ENCODE measurements at regions not wholly inside any gene's neighbourhood (a gene's known extent, or its start where the extent isn't known, plus 50 kb on each side); places are given as distances from the start of the nearest gene placed in this dataset.

DNA sequence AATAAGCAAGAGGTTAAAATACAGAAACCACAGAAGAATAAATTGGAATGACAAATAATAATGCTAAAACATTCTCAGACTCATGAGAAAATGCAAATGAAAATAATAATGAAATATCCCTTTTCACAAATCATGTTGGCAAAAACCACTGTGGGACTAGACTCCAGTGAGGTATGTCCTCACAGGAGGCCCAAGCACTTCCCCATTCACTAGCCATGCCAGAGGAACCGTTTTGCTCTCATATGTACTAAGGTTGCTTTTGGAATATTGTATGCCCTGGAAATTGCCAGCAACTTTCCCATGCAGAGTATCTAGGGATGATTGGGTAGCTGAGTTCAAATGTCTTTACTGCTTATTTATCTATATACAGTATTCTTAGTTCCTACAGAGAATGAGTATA is 106.2 kb upstream of the CHORDC1 start:
- Histone ChIP-seq H3K4me3 (no peak overlapping the region), H3K36me3 (replicated peaks in 1 of 2; ENCODE audit: insufficient read depth in 1 of 2, low read depth in 2 of 2) (no peaks in the 10 kb centered on the region), H3K27me3 (no peaks in the 10 kb centered on the region), H3K9me3 (no peaks in the 10 kb centered on the region), H3K27ac (no peak overlapping the region), H3K4me1 (no peaks in the 10 kb centered on the region)
- intact Hi-C loops (cut with DNase I), result no loop called here
- DNase-seq, result no peak
- TF ChIP-seq CTCF (IDR thresholded peaks at IDR 0.05), result no peak
- no peak for ATAC-seq
- WGBS, 2 donors, result 38 to 46% methylated on average over 1 of the region's 1 CpG

GRCh38 chr11:90326647-90327046 is 103.8 kb upstream of the CHORDC1 start:
- ATAC-seq (no peak), DNase-seq (no peak)
- H3K27me3 ChIP-seq, result no peaks in the 10 kb centered on the region
- H3K4me1 ChIP-seq, result no peaks in the 10 kb centered on the region
- no peaks in the 10 kb centered on the region for H3K36me3 ChIP-seq (replicated peaks in 1 of 2; ENCODE audit: insufficient read depth in 1 of 2, low read depth in 2 of 2)
- no peaks in the 10 kb centered on the region for H3K9me3 ChIP-seq
- intact Hi-C loops (cut with DNase I), result no loop called here
- no peak overlapping the region for H3K27ac ChIP-seq
- TF ChIP-seq POLR2A (IDR thresholded peaks at IDR 0.05) (no peak), CTCF (IDR thresholded peaks at IDR 0.05) (no peak)
- 10 to 28% methylated on average over 2 of the region's 2 CpGs for WGBS, 2 donors
- no peak overlapping the region for H3K4me3 ChIP-seq

- 56 to 61% methylated on average over 5 of the region's 5 CpGs for WGBS, 2 donors
- H3K27me3 ChIP-seq, result no peaks in the 10 kb centered on the region
- DNase-seq (no peak), ATAC-seq (no peak)
- no peaks in the 10 kb centered on the region for H3K4me1 ChIP-seq
- no peaks in the 10 kb centered on the region for H3K9me3 ChIP-seq
- TF ChIP-seq CTCF (IDR thresholded peaks at IDR 0.05) (no peak), POLR2A (IDR thresholded peaks at IDR 0.05) (no peak)
- H3K4me3 ChIP-seq, result no peak overlapping the region
- no peaks in the 10 kb centered on the region for H3K36me3 ChIP-seq (replicated peaks in 1 of 2; ENCODE audit: insufficient read depth in 1 of 2, low read depth in 2 of 2)
- intact Hi-C loops (cut with DNase I), result no loop called here
- H3K27ac ChIP-seq, result no peak overlapping the region
These were observed 100.4 kb upstream of the CHORDC1 start for GRCh38 chr11:90323289-90323688.

- Histone ChIP-seq H3K4me3 (no peak overlapping the region), H3K27me3 (no peaks in the 10 kb centered on the region), H3K9me3 (no peaks in the 10 kb centered on the region), H3K27ac (no peak overlapping the region), H3K4me1 (no peaks in the 10 kb centered on the region), H3K36me3 (replicated peaks in 1 of 2; ENCODE audit: insufficient read depth in 1 of 2, low read depth in 2 of 2) (no peaks in the 10 kb centered on the region)
- DNase-seq, result no peak
- ATAC-seq, result no peak
- intact Hi-C loops (cut with DNase I), result no loop called here
- TF ChIP-seq CTCF (IDR thresholded peaks at IDR 0.05), result no peak
- TF ChIP-seq POLR2A (IDR thresholded peaks at IDR 0.05), result no peak
These were observed 98.2 kb upstream of the CHORDC1 start for GRCh38 chr11:90321018-90321417.

GRCh38 chr11:90318651-90319050 is 95.8 kb upstream of the CHORDC1 start:
- 64 to 67% methylated on average over 3 of the region's 3 CpGs for WGBS, 2 donors
- no peaks in the 10 kb centered on the region for H3K36me3 ChIP-seq (replicated peaks in 1 of 2; ENCODE audit: insufficient read depth in 1 of 2, low read depth in 2 of 2)
- no peaks in the 10 kb centered on the region for H3K27me3 ChIP-seq
- no peaks in the 10 kb centered on the region for H3K9me3 ChIP-seq
- no peak for ATAC-seq
- intact Hi-C loops (cut with DNase I), result no loop called here
- no peak overlapping the region for H3K4me3 ChIP-seq
- no peak for DNase-seq
- TF ChIP-seq CTCF (IDR thresholded peaks at IDR 0.05) (no peak), POLR2A (IDR thresholded peaks at IDR 0.05) (no peak)
- H3K4me1 ChIP-seq, result no peaks in the 10 kb centered on the region
- H3K27ac ChIP-seq, result no peak overlapping the region

Data from body of pancreas (tissue), 4 donors.